ENCODE measurements at regions not wholly inside any gene's neighbourhood (a gene's known extent, or its start where the extent isn't known, plus 50 kb on each side); places are given as distances from the start of the nearest gene placed in this dataset.

- no peaks in the 10 kb centered on the region for H3K9me3 ChIP-seq
- TF ChIP-seq POLR2A (IDR thresholded peaks at IDR 0.05) (no peak), CTCF (IDR thresholded peaks at IDR 0.05) (no peak), EP300 (IDR thresholded peaks at IDR 0.05) (no peak)
- H3K27me3 ChIP-seq = no peaks in the 10 kb centered on the region
- no peaks in the 10 kb centered on the region for H3K4me1 ChIP-seq (ENCODE audit: insufficient read depth)
- no peak overlapping the region for H3K27ac ChIP-seq
- intact Hi-C loops (cut with DNase I) = no loop called here
- H3K4me3 ChIP-seq = no peak overlapping the region
- WGBS, 3 donors = 60 to 65% (median 60%) methylated on average over 3 of the region's 3 CpGs
- DNase-seq = no peak
- H3K36me3 ChIP-seq = no peaks in the 10 kb centered on the region
Observed at GRCh38 chr4:100248476-100248875, 58.2 kb upstream of the DDIT4L start.

GRCh38 chr4:100246697-100247096, 56.4 kb upstream of the DDIT4L start:
- DNase-seq = no peak
- intact Hi-C loops (cut with DNase I) = no loop called here
- TF ChIP-seq EP300 (IDR thresholded peaks at IDR 0.05) (no peak), POLR2A (IDR thresholded peaks at IDR 0.05) (no peak), CTCF (IDR thresholded peaks at IDR 0.05) (no peak)

GRCh38 chr4:100244347-100244746, 54.1 kb upstream of the DDIT4L start:
- Histone ChIP-seq H3K4me1 (ENCODE audit: insufficient read depth) (no peaks in the 10 kb centered on the region), H3K36me3 (no peaks in the 10 kb centered on the region), H3K9me3 (no peaks in the 10 kb centered on the region), H3K27me3 (no peaks in the 10 kb centered on the region), H3K27ac (no peak overlapping the region), H3K4me3 (no peak overlapping the region)
- no peak for TF ChIP-seq EP300 (IDR thresholded peaks at IDR 0.05)
- TF ChIP-seq CTCF (IDR thresholded peaks at IDR 0.05) = no peak
- TF ChIP-seq POLR2A (IDR thresholded peaks at IDR 0.05) = no peak
- no peak for DNase-seq
- intact Hi-C loops (cut with DNase I) = no loop called here
- WGBS, 3 donors = 63 to 97% (median 87%) methylated on average over 3 of the region's 3 CpGs

More at GRCh38 chr4:100246697-100247096, 56.4 kb upstream of the DDIT4L start:
- no peak overlapping the region for H3K27ac ChIP-seq
- H3K4me1 ChIP-seq (ENCODE audit: insufficient read depth) = no peaks in the 10 kb centered on the region
- H3K36me3 ChIP-seq = no peaks in the 10 kb centered on the region
- H3K9me3 ChIP-seq = no peaks in the 10 kb centered on the region
- H3K4me3 ChIP-seq = no peak overlapping the region
- H3K27me3 ChIP-seq = no peaks in the 10 kb centered on the region

All from ovary (tissue), 7 donors.